ENCODE measurements at regions not wholly inside any gene's neighbourhood (a gene's known extent, or its start where the extent isn't known, plus 50 kb on each side); places are given as distances from the start of the nearest gene placed in this dataset.
"Not testable (repeated sequence)": the region's sequence is repeated elsewhere in the genome, so short reads cannot be mapped to it uniquely, and the experiment has no call there.

- H3K4me3 ChIP-seq (ENCODE audit: low read length): no peak overlapping the region
- DNase-seq (ENCODE audit: low read depth): no peak
- TF ChIP-seq CTCF (conservative IDR thresholded peaks at IDR 0.05; ENCODE audit: low read length): no peak
These were observed 194.9 kb upstream of the SPOPL start for GRCh38 chr2:138306626-138307025.

- TF ChIP-seq CTCF (conservative IDR thresholded peaks at IDR 0.05; ENCODE audit: low read length): no peak
- no peak overlapping the region for H3K4me3 ChIP-seq (ENCODE audit: low read length)
- no peak for DNase-seq (ENCODE audit: low read depth)
These were observed 194.5 kb upstream of the SPOPL start for GRCh38 chr2:138307099-138307498.

- TF ChIP-seq CTCF (conservative IDR thresholded peaks at IDR 0.05; ENCODE audit: low read length): no peak
- H3K4me3 ChIP-seq (ENCODE audit: low read length): no peak overlapping the region
- no peak for DNase-seq (ENCODE audit: low read depth)
These were observed 191.8 kb upstream of the SPOPL start for GRCh38 chr2:138309760-138310159.

- TF ChIP-seq CTCF (conservative IDR thresholded peaks at IDR 0.05; ENCODE audit: low read length): no peak
- no peak overlapping the region for H3K4me3 ChIP-seq (ENCODE audit: low read length)
- no peak for DNase-seq (ENCODE audit: low read depth)
These were observed 189.5 kb upstream of the SPOPL start for GRCh38 chr2:138312061-138312460.

- not testable (repeated sequence) for DNase-seq (ENCODE audit: low read depth); H3K4me3 ChIP-seq (ENCODE audit: low read length)
These were observed 186.0 kb upstream of the SPOPL start for GRCh38 chr2:138315619-138316018.

- no peak for TF ChIP-seq CTCF (conservative IDR thresholded peaks at IDR 0.05; ENCODE audit: low read length)
- H3K4me3 ChIP-seq (ENCODE audit: low read length): no peak overlapping the region
- DNase-seq (ENCODE audit: low read depth): no peak
These were observed 182.0 kb upstream of the SPOPL start for GRCh38 chr2:138319616-138320015.

GRCh38 chr2:138321458-138321857 is 180.1 kb upstream of the SPOPL start:
- no peak overlapping the region for H3K4me3 ChIP-seq (ENCODE audit: low read length)
- no peak for DNase-seq (ENCODE audit: low read depth)
- no peak for TF ChIP-seq CTCF (conservative IDR thresholded peaks at IDR 0.05; ENCODE audit: low read length)

Measured in AG10803 (cell line).